ENCODE measurements at regions not wholly inside any gene's neighbourhood (a gene's known extent, or its start where the extent isn't known, plus 50 kb on each side); places are given as distances from the start of the nearest gene placed in this dataset.
"Not testable (repeated sequence)": the region's sequence is repeated elsewhere in the genome, so short reads cannot be mapped to it uniquely, and the experiment has no call there.

- Mint-ChIP-seq H3K9me3 (no peaks in the 10 kb centered on the region), H3K36me3 (no peaks in the 10 kb centered on the region), H3K4me1 (ENCODE audit: unreplicated experiment) (no peaks in the 10 kb centered on the region), H3K27ac (no peak overlapping the region), H3K4me3 (no peak overlapping the region), H3K27me3 (peaks cover 44% of the 10 kb centered on the region)
- no peak for TF ChIP-seq CTCF (conservative IDR thresholded peaks at IDR 0.05)
- DNase-seq (ENCODE audit: extremely low spot score, unreplicated experiment), result no peak
These were observed 176.4 kb upstream of the RPH3A start for GRCh38 chr12:112615196-112615595.

- no peaks in the 10 kb centered on the region for H3K9me3 Mint-ChIP-seq
- no peaks in the 10 kb centered on the region for H3K4me1 Mint-ChIP-seq (ENCODE audit: unreplicated experiment)
- TF ChIP-seq CTCF (conservative IDR thresholded peaks at IDR 0.05), result no peak
- peaks cover 44% of the 10 kb centered on the region for H3K27me3 Mint-ChIP-seq
- no peaks in the 10 kb centered on the region for H3K36me3 Mint-ChIP-seq
- H3K27ac Mint-ChIP-seq, result no peak overlapping the region
- no peak overlapping the region for H3K4me3 Mint-ChIP-seq
- no peak for DNase-seq (ENCODE audit: extremely low spot score, unreplicated experiment)
These were observed 174.9 kb upstream of the RPH3A start for GRCh38 chr12:112616469-112617152.

- Mint-ChIP-seq H3K36me3 (no peaks in the 10 kb centered on the region), H3K27ac (no peak overlapping the region), H3K4me1 (ENCODE audit: unreplicated experiment) (no peaks in the 10 kb centered on the region), H3K9me3 (no peaks in the 10 kb centered on the region), H3K27me3 (peaks cover 44% of the 10 kb centered on the region), H3K4me3 (no peak overlapping the region)
- no peak for DNase-seq (ENCODE audit: extremely low spot score, unreplicated experiment)
- TF ChIP-seq CTCF (conservative IDR thresholded peaks at IDR 0.05), result no peak
These were observed 174.4 kb upstream of the RPH3A start for GRCh38 chr12:112617153-112617505.

- H3K4me1 Mint-ChIP-seq (ENCODE audit: unreplicated experiment), result no peaks in the 10 kb centered on the region
- no peak overlapping the region for H3K4me3 Mint-ChIP-seq
- no peaks in the 10 kb centered on the region for H3K9me3 Mint-ChIP-seq
- peaks cover 14% of the 10 kb centered on the region for H3K27me3 Mint-ChIP-seq
- no peak for TF ChIP-seq CTCF (conservative IDR thresholded peaks at IDR 0.05)
- H3K27ac Mint-ChIP-seq, result no peak overlapping the region
- DNase-seq (ENCODE audit: extremely low spot score, unreplicated experiment), result no peak
- no peaks in the 10 kb centered on the region for H3K36me3 Mint-ChIP-seq
These were observed 163.7 kb upstream of the RPH3A start for GRCh38 chr12:112627851-112628250.

GRCh38 chr12:112631974-112632373 lies 159.6 kb upstream of the RPH3A start:
- H3K9me3 Mint-ChIP-seq, result not testable (repeated sequence)

GRCh38 chr12:112635036-112635435 lies 156.5 kb upstream of the RPH3A start:
- no peak overlapping the region for H3K27ac Mint-ChIP-seq

More at GRCh38 chr12:112631974-112632373, 159.6 kb upstream of the RPH3A start:
- peaks cover 18% of the 10 kb centered on the region for H3K27me3 Mint-ChIP-seq
- H3K4me3 Mint-ChIP-seq; DNase-seq (ENCODE audit: extremely low spot score, unreplicated experiment); H3K4me1 Mint-ChIP-seq (ENCODE audit: unreplicated experiment); H3K36me3 Mint-ChIP-seq; H3K27ac Mint-ChIP-seq: not testable (repeated sequence)

More at GRCh38 chr12:112635036-112635435, 156.5 kb upstream of the RPH3A start:
- H3K36me3 Mint-ChIP-seq, result no peaks in the 10 kb centered on the region
- DNase-seq (ENCODE audit: extremely low spot score, unreplicated experiment), result no peak
- H3K4me3 Mint-ChIP-seq, result no peak overlapping the region
- H3K9me3 Mint-ChIP-seq, result no peaks in the 10 kb centered on the region
- H3K4me1 Mint-ChIP-seq (ENCODE audit: unreplicated experiment), result no peaks in the 10 kb centered on the region
- TF ChIP-seq CTCF (conservative IDR thresholded peaks at IDR 0.05), result no peak
- peaks cover 34% of the 10 kb centered on the region for H3K27me3 Mint-ChIP-seq
